HG03520 (cell line): ENCODE measurements at regions not wholly inside any gene's neighbourhood (a gene's known extent, or its start where the extent isn't known, plus 50 kb on each side); places are given as distances from the start of the nearest gene placed in this dataset.
"Not testable (repeated sequence)": the region's sequence is repeated elsewhere in the genome, so short reads cannot be mapped to it uniquely, and the experiment has no call there.

Experiments used
- ATAC-seq: cut with Tn5 transposase; IDR thresholded peaks from one replicate; pipeline ENCODE4 v1.9.1; 2021; ENCODE audit warnings: mild to moderate bottlenecking, moderate library complexity; ENCODE audit not compliant: unreplicated experiment

- ATAC-seq = no peak
Observed at GRCh38 chr20:5395932-5396727, 79.4 kb upstream of the PROKR2 start.

DNA sequence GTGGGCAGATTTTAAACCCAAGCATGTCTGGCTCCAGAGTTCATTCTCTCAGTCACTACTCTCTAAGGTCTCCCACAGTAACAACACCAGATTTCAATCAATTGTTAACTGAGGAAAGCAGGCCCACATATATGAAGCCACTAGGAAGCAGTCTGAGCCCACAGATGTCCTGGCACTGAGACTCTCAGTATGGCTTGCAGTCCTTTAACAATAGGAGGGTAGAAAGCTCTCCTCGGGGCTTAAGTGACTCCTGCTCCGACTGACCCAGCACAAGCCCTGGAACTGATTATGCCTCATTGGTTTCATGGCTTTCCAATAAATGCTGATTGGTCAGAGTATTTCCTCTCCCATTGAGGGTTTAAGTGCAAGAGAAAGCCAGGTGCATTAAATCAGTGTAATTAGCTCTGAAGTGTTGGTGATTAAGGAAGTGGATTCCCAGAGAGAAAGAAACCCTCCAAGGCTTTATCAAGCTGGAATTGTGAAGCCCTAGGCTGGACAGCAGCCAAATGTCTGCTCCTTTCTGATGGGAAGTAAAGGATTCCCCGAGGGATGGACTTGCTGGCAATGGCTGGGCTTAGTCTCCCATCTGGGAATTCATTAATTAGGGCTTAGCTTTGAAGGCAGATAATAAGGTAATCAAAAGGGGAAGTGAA, 76.6 kb upstream of the PROKR2 start:
- no peak for ATAC-seq

GRCh38 chr20:5390720-5391119, 74.0 kb upstream of the PROKR2 start:
- no peak for ATAC-seq

GRCh38 chr20:5386846-5387245, 70.1 kb upstream of the PROKR2 start:
- ATAC-seq = not testable (repeated sequence)

DNA sequence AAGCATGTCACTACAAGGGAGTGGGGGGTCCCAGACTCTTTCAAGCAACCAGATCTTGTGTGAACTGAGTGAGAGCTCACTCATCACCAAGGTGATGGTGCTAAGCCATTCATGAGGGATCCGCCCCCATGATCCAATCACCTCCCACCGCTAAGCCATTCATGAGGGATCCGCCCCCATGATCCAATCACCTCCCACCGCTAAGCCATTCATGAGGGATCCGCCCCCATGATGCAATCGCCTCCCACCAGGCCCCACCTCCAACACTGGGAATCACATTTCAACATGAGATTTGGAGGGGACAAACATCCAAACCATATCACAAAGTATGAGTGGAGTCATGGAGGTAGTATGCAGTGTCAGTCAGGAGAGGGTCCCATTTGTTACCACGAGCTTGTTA, 64.8 kb upstream of the PROKR2 start:
- not testable (repeated sequence) for ATAC-seq

DNA sequence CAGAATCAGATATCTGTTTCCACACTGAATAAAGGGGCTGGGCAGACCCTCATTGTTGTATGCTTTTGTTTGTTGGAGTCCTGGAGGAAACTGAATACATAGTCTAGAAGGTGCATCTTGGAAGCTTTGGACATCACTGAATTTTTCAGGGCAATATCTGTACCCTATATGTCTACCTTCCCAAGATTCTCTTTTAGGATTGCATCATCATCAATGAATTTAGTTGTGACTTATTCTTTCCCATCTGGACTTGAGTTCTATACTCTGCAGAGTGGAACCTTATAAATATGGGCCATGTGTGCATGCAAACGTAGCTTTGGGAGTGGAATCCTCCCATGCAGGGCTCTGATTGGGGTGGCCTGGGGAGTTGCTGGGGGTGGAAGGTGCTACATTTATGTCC, 60.7 kb upstream of the PROKR2 start:
- ATAC-seq = no peak

DNA sequence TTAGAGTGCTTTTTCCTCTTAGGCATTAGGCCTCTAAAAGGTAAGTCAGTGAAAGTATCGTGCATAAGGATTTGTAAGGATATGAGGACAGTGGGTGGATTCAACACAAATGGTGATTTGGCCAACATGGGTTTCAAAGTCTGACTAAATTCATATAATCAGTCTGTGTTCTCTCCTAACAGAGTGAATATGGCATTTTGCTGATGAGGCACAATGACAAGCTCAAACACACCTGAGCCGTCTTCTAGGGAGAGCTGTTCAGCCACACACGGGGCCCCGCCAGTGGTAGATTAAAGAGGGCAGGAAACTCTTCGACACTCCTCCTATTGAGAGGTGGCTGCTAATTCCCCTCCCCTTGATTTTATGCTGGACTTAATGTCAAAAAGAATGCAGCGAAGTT, 59.5 kb upstream of the PROKR2 start:
- no peak for ATAC-seq

DNA sequence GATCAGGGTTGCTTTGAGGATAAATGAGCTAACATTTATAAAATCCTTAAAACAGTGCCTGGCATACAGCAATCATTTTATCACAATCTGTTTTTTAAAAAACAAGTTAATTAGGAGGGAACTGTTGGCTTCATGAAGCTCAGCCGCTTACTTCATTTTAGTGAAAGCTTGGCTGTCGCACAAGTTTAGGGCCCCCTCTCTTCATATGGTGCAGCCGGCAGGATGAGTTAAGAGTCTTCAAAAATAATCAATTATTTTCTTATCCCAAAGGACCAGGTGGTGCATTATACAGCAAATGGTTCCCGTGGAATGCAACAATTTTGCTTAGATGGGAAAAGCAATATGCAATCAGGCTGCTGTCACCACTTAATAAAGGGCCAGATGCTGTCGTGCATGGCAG, 57.4 kb upstream of the PROKR2 start:
- no peak for ATAC-seq

- no peak for ATAC-seq
Observed at GRCh38 chr20:5372371-5372770, 55.6 kb upstream of the PROKR2 start.

DNA sequence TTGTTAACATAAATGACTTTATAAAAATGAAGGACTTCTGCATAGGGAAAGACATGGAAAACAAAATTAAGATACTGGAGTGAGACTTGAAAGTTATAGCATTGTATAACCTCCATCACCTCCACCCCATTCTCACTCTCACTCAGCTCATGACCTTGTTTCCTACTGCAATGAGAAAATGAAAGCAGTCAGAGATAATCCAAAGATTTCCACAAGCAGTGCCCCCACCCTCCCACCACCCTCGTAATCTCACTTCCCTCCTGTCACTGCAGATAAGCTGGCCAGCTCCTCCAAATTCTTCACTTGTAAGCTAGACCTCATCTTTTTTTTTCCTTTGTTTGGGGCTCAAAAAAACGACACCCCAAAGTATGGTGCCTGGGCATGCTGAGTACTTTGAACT, 52.9 kb upstream of the PROKR2 start:
- no peak for ATAC-seq
